ENCODE measurements at regions not wholly inside any gene's neighbourhood (a gene's known extent, or its start where the extent isn't known, plus 50 kb on each side); places are given as distances from the start of the nearest gene placed in this dataset.
"Not testable (repeated sequence)": the region's sequence is repeated elsewhere in the genome, so short reads cannot be mapped to it uniquely, and the experiment has no call there.

DNA sequence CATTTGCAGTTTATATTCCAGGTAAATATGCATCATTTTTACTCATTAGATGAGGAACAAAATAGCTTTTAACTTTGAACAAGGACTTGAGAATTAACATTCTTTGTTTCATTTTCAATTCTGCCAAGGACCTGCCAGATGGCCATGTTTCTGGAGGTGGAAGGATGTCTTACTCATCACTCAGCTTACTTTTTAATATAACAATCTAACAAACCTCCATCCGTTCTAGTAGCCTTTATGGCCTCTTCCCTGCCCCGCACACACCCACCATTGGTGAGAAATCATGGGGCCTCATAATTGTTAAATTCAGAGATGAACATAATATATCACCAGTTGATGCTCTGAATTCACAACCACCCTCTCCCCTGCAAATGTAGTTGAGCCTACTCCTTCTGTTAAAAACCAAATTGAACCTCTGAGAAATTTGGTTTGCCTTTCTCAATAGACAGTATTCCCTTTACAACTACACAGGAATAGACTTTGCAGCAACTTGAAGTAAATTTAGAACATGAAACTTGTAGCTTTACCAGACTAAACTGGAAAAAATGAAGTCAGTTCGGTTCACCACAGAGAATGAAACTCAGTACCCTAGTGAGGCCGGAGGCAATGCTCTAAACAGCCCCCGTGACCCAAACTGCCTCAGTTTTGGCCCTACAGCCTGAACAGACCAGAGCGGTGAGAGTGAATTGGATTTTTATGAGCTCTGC lies 50.1 kb upstream of the ACSL4 start:
- intact Hi-C loops (cut with DNase I), result no loop called here
- DNase-seq, result peak in 1 of 10 donors; percentile 31

DNA sequence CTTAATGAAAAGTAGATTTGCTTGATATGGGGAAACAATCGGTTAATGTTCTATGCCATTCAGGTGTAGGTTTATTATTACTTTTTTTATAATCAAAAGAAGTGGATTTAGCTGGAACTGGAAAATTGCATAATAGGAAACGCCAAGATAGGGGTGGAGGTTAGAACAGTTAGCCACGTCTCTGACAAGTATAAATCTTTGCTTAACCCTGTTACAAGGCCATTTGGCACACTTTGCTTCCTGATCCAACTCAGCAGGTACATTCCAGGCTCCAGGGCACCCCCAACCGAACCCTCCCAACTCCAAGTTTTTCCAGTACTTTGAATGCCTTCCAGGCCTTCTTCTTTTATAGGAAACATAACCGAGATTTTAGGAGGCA lies 50.6 kb upstream of the ACSL4 start:
- no peak for DNase-seq
- intact Hi-C loops (cut with DNase I), result no loop called here

DNA sequence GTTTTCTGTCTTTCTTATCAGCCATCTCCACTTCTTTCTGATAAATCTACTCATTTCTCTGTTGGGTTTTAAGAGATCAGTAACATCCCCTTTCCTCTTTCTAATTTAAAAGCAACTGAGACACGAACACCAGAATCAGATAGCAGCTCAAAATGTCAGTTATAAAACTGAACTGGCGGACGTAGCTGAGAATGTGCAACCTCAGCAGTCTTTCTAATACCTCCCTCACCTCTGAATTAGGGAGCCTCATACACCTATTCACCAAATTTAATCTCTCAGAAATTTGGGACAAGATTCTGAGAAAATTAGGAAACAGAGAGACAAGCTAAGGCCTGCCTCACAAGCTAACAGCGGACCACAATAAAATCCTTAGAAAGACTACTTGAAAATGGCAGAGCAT lies 52.0 kb upstream of the ACSL4 start:
- intact Hi-C loops (cut with DNase I), result no loop called here
- DNase-seq, result no peak

DNA sequence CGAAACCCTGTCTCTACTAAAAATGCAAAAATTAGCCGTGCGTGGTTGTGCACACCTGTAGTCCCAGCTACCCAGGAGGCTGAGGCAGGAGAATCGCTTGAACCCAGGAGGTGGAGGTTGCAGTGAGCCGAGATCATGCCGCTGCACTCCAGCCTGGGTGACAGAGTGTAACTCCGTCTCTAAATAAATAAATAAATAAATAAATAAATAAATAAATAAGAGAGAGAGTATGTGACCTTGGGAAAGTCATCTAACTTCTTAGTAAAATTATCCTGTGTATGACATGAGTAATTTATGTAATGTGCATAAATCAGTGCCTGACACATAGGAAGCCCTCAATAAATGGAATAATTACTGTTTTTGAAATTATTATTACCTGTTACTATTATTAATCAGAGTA lies 57.5 kb upstream of the ACSL4 start:
- intact Hi-C loops (cut with DNase I); DNase-seq: not testable (repeated sequence)

DNA sequence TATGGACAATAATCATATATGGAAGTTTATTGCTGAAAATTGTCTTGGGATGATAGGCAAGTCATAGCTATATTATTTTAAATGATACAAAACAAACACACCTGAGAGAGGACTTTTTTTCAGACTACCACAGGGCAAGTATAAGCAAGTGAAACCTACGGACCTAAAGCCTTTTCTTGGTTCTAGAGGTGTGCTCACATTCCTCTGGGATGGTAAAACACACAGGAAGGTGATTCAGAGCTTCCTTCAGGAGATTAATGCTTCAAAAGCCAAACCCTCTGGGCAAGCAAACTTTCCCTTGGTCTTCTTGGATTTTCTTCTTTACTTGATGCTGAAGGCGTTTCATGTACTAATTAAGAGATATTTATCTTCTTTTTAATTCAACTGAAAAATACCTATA lies 60.1 kb upstream of the ACSL4 start:
- DNase-seq, result no peak
- intact Hi-C loops (cut with DNase I), result no loop called here

DNA sequence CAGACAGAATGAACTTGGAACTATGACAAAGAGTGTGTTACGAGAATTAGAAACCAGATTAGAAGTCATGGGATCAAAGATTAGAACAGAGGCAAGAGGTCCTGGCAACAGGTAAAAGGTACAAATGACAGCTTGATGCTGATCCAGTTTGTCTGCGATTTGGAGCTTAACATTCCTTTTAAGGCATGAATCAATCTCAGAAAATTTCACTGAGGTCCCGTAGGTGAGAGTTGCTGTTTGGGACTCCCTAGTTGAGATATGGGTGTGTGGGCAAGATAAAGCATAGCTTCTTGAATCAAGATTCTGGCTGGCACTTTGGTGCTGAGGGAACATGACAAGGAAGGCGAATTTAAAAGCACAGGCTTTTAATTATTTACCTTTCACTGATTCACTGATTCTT lies 62.6 kb upstream of the ACSL4 start:
- intact Hi-C loops (cut with DNase I), result no loop called here
- no peak for DNase-seq

DNA sequence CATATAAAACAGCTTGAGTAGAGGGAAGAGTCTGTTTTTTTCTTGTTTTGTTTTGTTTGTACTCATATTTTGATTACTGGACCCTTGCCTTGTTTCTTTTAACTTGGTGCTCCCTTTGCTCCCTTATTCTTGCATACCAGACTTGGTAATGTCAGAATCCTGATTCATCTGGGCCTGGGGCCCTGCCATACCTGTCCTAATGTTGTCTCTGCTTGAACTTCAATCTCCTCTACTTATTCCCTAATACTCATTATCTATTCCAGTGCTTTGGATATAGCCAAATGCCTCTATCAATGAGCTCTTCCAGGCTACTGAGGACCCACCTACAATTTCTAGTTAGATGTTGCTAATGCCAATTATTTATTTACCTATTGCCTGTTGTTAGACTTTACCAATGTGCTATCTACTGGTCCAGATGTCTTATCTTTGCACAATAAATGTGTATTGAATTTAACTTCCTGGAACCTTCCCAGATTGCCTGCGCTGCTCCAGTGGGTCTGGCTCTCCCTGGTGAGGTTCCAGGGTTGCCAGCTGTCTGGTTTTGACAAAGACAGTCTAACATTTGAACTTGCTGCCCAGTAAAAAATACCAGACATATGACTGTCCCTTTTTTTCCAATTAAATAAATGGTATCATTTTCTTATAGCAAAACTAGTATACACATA lies 64.4 kb upstream of the ACSL4 start:
- intact Hi-C loops (cut with DNase I), result no loop called here
- no peak for DNase-seq

GRCh38 chrX:109812236-109812635 lies 79.2 kb upstream of the ACSL4 start:
- DNase-seq, result no peak
- intact Hi-C loops (cut with DNase I), result no loop called here

DNA sequence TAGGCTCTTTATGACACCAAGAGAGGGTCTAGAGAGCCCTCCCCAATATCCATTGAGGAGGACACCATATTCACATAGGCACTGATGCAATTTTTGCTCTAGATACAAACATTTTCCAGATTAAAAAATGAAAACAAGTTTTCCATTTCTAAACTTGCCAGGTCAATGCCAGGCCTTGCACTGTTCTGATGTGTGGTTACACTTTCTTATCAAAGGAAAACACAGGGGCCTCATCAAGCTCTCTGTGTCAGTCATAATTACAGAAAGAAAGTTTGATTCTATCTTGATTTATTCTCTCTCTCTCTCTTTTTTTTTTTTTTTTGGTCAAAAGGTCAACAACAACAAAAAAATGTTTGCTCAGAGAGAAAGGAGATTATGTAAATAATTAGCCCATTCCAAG lies 80.2 kb upstream of the ACSL4 start:
- intact Hi-C loops (cut with DNase I), result no loop called here
- DNase-seq, result no peak

DNA sequence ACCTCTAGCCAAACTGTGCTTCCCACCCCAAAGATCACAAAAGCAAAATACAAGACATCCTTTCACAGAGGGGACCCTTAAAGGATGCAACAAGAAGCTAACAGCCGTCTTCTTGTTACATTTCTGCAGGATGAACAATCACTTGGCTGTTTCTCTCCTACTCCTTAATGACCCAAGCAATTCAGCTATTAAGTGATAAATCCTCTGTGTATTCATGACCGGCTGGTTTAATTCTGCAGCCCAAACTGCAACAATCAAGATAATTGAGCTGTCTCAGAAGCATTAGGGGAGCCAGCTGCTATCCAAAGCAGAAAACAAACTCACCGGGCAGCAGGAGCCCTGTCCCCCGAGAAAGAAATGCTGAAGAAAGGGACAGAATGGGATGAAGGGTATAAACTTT lies 85.9 kb upstream of the ACSL4 start:
- intact Hi-C loops (cut with DNase I), result no loop called here
- no peak for DNase-seq

- intact Hi-C loops (cut with DNase I), result no loop called here
- no peak for DNase-seq
Measured at GRCh38 chrX:109822861-109823260, 89.8 kb upstream of the ACSL4 start.

DNA sequence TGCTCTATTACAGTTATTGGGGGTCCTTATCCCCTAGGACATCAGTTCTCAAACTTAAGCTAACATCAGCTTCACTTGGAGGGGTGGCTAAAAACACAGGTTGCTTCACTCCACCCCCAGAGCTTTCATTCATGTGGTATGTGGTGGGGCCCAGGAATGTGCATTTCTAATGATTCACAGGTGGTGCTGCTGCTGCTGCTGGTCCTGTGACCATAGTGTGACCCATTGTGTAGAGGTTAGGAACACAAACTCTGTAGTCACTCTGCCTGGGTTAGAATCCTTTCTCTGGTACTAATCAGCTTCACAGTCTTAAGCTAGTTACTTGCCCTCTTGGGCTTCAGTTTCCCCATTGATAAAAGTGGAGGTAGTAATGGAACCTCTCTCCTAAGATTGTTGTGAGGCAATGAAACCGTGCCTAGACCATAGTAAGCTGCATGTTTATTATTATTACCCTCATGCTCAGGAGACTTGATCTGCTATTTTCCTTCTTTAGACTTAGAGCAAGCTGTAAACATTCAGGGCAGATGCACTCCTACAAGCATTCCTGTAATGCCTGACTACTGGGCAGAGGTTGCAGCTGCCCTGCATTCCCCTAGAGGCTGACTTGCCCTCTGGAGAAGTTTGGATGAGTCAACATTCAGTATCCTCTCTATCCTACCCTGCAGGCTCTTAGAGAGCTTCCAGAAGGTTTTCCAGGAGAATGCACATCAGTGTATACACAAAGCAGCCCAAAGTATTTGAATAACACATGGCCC lies 94.1 kb upstream of the ACSL4 start:
- intact Hi-C loops (cut with DNase I), result no loop called here
- DNase-seq, result no peak

DNA sequence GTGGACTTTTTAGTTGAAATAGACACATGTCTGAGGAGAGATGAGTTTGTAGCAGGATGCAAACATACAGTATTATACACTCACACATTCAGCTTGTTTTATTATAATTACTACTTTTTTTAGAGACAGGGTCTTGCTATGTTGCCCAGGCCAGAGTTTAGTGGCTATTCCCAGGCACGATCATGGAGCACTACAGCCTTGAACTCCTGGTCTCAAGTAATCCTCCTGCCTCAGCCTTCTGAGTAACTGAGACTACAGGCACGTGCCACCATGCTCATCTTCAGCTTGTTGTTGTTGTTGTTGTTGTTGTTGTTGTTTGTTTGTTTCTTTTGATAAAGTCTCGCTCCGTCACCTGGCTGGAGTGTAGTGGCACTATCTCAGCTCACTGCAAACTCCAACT lies 94.7 kb upstream of the ACSL4 start:
- intact Hi-C loops (cut with DNase I), result no loop called here
- no peak for DNase-seq

DNA sequence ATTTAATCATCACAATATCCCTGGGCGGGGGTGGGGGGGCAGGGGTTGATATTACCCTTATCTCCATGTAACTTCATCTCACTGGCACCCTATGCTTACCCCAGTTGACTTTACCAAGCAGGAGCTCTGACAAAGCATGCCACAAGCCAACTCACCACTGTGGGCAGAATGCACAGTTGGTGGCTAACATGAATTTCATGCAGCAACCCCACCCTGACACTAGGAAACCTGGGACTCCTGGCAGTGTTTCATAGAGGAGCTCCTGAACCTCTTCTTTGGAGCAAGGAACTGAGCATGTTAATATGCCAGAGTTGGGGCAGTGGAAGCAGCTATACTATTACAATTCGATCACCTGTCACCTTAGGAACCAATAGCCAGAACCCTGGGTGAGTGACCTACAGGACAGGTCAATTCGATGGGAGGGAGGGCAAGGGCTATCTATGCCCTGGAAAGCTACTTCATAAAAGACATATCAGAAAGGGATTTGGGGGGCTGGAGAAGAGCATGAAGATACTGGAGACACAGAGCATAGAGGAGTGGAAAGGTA lies 97.2 kb upstream of the ACSL4 start:
- no peak for DNase-seq
- intact Hi-C loops (cut with DNase I), result no loop called here

- intact Hi-C loops (cut with DNase I), result no loop called here
- no peak for DNase-seq
Measured at GRCh38 chrX:109830704-109831206, 97.7 kb upstream of the ACSL4 start.

DNA sequence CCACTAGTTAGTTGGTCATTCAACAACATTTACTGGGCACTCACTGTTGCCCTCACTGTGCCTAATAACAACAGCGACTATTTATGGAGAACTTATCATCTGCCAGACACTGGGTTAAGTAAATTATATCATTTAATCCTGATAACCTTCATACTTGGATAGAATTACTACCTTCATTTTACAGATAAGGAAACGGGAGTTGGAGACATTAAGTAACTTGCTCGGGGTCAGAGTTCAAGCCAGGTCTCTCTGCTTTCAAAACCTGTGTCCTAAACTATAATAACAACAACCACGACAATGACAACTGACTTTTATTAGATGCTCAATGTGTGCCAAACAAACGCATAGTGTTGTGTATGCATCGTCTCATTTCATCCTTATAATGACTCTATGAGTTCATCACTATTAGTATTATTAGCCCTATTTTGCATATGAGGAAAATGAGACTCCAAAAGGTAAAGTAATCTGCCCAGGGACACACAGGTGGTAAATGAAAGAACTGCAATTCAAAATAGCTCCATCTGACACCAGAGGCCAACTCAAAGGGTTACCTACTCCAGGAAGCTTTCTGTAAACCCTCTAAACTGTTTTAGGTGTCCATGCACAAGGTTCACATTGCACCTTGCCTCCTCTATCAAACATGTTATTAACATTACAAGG lies 98.4 kb upstream of the ACSL4 start:
- intact Hi-C loops (cut with DNase I), result no loop called here

DNA sequence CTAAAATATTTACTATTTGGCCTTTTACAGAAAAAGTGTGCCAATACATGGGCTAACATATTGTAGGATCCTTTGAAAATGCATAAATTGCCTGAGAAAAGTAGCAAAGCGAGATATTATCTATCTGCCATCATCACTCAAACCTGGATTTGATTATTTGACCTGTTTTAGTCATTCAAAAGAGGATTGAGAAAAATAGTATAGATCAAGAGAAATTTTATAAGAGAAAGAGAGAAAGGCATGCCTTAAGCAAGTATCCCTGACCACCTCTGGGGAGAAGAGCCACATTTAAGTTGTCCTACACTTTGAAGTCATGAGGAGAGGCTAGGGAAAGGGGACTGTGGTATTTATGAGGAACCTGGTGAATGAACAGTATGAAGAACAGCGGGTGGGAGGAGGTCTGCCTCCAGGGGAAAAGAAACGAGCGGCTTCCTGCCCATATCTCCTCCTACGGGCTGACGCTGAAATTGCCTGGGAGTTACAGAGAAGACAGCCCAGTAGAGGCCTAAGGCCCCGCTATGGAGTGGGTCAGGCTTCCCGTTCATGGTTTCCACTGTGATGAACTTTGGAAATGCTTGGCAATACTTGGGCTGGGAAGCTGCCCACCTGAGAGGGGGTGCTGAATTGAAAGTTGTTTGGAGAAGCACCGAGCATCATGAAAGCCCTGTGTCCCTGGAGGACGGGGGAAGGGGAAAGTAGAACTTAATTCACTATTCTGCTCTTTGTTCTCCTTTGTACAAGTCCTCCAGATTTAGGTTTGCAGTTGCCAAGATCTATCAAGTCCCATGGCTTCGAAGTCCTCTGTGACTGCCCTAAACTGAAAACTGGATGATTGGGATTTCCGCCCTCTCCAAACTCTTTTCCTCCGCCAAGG lies 106.9 kb upstream of the ACSL4 start:
- no peak for DNase-seq
- intact Hi-C loops (cut with DNase I), result no loop called here

More for the DNA sequence above, 98.4 kb upstream of the ACSL4 start:
- no peak for DNase-seq

GRCh38 chrX:109840585-109840984 lies 107.5 kb upstream of the ACSL4 start:
- peak in 1 of 10 donors; percentile 6 for DNase-seq
- intact Hi-C loops (cut with DNase I), result no loop called here

DNA sequence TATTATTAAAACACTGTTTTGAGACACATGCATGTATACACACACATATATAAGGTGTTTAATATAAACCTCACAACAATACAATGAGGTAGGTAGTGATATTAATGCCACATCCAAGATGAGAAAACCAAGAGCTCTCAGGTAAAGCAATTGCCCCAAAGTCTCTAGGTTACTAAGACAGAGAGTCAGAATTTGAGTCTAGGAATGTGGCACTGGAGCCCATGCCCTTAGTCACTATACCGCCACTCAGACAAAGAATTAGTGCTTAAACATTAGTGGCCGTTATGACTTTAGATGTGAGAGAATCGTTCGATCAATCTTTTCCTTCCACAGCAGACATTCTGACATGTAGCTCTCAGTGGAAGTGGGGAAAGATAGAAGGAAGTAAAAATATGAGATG lies 108.2 kb upstream of the ACSL4 start:
- intact Hi-C loops (cut with DNase I), result no loop called here
- DNase-seq, result no peak

Measured in posterior cingulate gyrus (tissue), 11 donors.